NCI-H146 (cell line): ENCODE measurements at regions not wholly inside any gene's neighbourhood (a gene's known extent, or its start where the extent isn't known, plus 50 kb on each side); places are given as distances from the start of the nearest gene placed in this dataset.

ENCODE experiments used
- DNase-seq: peaks from one replicate; lab custom pipeline; 2025; lab: John Stamatoyannopoulos, UW

- no peak for DNase-seq
Measured at GRCh38 chr5:171579976-171580411, 160.5 kb downstream of the FGF18 start.

- DNase-seq = no peak
Measured at GRCh38 chr5:171580502-171581265, 161.2 kb downstream of the FGF18 start.

GRCh38 chr5:171581781-171582180 is 162.3 kb downstream of the FGF18 start:
- no peak for DNase-seq

- no peak for DNase-seq
Measured at GRCh38 chr5:171582849-171583248, 163.4 kb downstream of the FGF18 start.

- DNase-seq = no peak
Measured at GRCh38 chr5:171585981-171586380, 166.5 kb downstream of the FGF18 start.

GRCh38 chr5:171586436-171586835 is 167.0 kb downstream of the FGF18 start:
- no peak for DNase-seq

GRCh38 chr5:171588046-171588445 is 168.6 kb downstream of the FGF18 start:
- DNase-seq = no peak

- DNase-seq = no peak
Measured at GRCh38 chr5:171588790-171589189, 169.3 kb downstream of the FGF18 start.

- DNase-seq = no peak
Measured at GRCh38 chr5:171589461-171589860, 170.0 kb downstream of the FGF18 start.

GRCh38 chr5:171592076-171592475 is 172.6 kb downstream of the FGF18 start:
- no peak for DNase-seq

- DNase-seq = no peak
Measured at GRCh38 chr5:171592736-171593135, 173.3 kb downstream of the FGF18 start.

GRCh38 chr5:171593401-171593800 is 174.0 kb downstream of the FGF18 start:
- DNase-seq = no peak

- DNase-seq = no peak
Measured at GRCh38 chr5:171593976-171594375, 174.5 kb downstream of the FGF18 start.

GRCh38 chr5:171595401-171595800 is 176.0 kb downstream of the FGF18 start:
- DNase-seq = no peak

- no peak for DNase-seq
Measured at GRCh38 chr5:171595801-171596231, 176.4 kb downstream of the FGF18 start.

- DNase-seq = no peak
Measured at GRCh38 chr5:171596391-171596878, 177.0 kb downstream of the FGF18 start.

- DNase-seq = no peak
Measured at GRCh38 chr5:171597946-171598640, 178.6 kb downstream of the FGF18 start.

- no peak for DNase-seq
Measured at GRCh38 chr5:171598641-171599152, 179.2 kb downstream of the FGF18 start.

GRCh38 chr5:171599411-171599810 is 180.0 kb downstream of the FGF18 start:
- DNase-seq = no peak

- DNase-seq = no peak
Measured at GRCh38 chr5:171599957-171600612, 180.6 kb downstream of the FGF18 start.

- no peak for DNase-seq
Measured at GRCh38 chr5:171600741-171601265, 181.4 kb downstream of the FGF18 start.

- DNase-seq = no peak
Measured at GRCh38 chr5:171601266-171601881, 181.9 kb downstream of the FGF18 start.
